Thyroid gland (tissue), 4 donors: ENCODE measurements at regions not wholly inside any gene's neighbourhood (a gene's known extent, or its start where the extent isn't known, plus 50 kb on each side); places are given as distances from the start of the nearest gene placed in this dataset.

Experiments used
- DNase-seq, 2 donors: peaks; one replicate each; pipeline ENCODE4 v3.0.0-alpha.2; 2019
- H3K27ac ChIP-seq, 3 donors: fragments of 200-600 bp; sonication (generic); 1 replicate in 2 of 3; 2 replicates in 1 of 3; pipeline ENCODE4 v1.5.1; 2016 to 2019; ENCODE audit warnings: mild to moderate bottlenecking in 1 of 3, moderate library complexity in 1 of 3
- H3K27me3 ChIP-seq: fragments of 200-600 bp; sonication (generic); one replicate; pipeline ENCODE4 v1.5.1; 2019
- H3K36me3 ChIP-seq, 2 donors: fragments of 200-600 bp; sonication (generic); one replicate each; pipeline ENCODE4 v1.5.1; 2016 to 2019
- H3K4me1 ChIP-seq, 2 donors: fragments of 200-600 bp; sonication (generic); one replicate each; pipeline ENCODE4 v1.5.1; 2017 to 2019
- H3K4me3 ChIP-seq, 3 donors: fragments of 200-600 bp; sonication (generic); replicated peaks in 1 of 3; 1 replicate in 2 of 3; 2 replicates in 1 of 3; pipeline ENCODE4 v1.5.1; 2016; ENCODE audit warnings: mild to moderate bottlenecking in 1 of 3
- H3K9me3 ChIP-seq: fragments of 200-600 bp; sonication (generic); one replicate; pipeline ENCODE4 v1.5.1; 2017
- POLR2A ChIP-seq, 2 donors: fragments of 450-650 bp; IDR thresholded peaks; one replicate each; pipeline ENCODE4 v1.6.1; 2017; ENCODE audit warnings: antibody characterized with exemption in 2 of 2, mild to moderate bottlenecking in 2 of 2, moderate library complexity in 1 of 2
- WGBS, 2 donors: methylation state at CpG; one replicate each; pipeline ENCODE4 v1.1.5; 2017; 5-methylcytosine and 5-hydroxymethylcytosine counted together
- intact Hi-C: fragments of 100-400 bp; cut with DNase I; formaldehyde crosslinking; loops from one replicate; pipeline ENCODE4 v1.15.1; 2023
- TF ChIP-seq, protein P1 (sequence below), 6 experiments: fragments of 200-600 bp in 3 of 6; fragments of 450-650 bp in 3 of 6; sonication (generic) in 3 of 6; IDR thresholded peaks; one replicate each; pipeline ENCODE4 v1.5.1; 2016 to 2019; ENCODE audit warnings: antibody characterized with exemption in 6 of 6, mild to moderate bottlenecking in 2 of 6, inconsistent platforms in 1 of 6, moderate library complexity in 1 of 6

DNA sequence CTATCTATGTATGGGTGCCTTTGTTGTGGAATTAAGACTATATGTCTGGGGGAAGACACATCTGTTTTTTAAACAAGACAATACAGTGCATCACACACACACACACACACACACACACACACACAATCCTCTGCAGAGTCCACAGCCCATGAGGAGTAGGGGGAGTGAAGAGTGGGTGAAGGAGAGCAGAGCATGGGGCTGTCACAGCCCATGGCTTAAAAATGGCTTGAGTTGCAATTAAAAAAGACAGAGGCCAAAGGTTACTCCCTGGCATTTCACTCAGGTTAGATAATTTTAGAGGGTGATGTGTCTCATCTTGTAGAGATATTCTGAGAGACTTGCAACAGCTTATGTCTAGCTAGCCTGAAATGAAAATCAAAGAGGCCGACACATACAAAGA lies 176.5 kb upstream of the PLXNA2 start:
- Histone ChIP-seq H3K27ac (no peak overlapping the region), H3K4me1 (peaks cover 0 to 6% of the 10 kb centered on the region in 2 donors), H3K9me3 (no peaks in the 10 kb centered on the region), H3K27me3 (no peaks in the 10 kb centered on the region), H3K36me3 (no peaks in the 10 kb centered on the region), H3K4me3 (no peak overlapping the region)
- intact Hi-C loops: no loop called here
- DNase-seq: no peak
- WGBS, 2 donors: 94 to 100% methylated on average over 1 of the region's 1 CpG
- TF ChIP-seq, protein P1, sequence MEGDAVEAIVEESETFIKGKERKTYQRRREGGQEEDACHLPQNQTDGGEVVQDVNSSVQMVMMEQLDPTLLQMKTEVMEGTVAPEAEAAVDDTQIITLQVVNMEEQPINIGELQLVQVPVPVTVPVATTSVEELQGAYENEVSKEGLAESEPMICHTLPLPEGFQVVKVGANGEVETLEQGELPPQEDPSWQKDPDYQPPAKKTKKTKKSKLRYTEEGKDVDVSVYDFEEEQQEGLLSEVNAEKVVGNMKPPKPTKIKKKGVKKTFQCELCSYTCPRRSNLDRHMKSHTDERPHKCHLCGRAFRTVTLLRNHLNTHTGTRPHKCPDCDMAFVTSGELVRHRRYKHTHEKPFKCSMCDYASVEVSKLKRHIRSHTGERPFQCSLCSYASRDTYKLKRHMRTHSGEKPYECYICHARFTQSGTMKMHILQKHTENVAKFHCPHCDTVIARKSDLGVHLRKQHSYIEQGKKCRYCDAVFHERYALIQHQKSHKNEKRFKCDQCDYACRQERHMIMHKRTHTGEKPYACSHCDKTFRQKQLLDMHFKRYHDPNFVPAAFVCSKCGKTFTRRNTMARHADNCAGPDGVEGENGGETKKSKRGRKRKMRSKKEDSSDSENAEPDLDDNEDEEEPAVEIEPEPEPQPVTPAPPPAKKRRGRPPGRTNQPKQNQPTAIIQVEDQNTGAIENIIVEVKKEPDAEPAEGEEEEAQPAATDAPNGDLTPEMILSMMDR (IDR thresholded peaks at IDR 0.05): no peak
- no peak for TF ChIP-seq POLR2A (IDR thresholded peaks at IDR 0.05)

DNA sequence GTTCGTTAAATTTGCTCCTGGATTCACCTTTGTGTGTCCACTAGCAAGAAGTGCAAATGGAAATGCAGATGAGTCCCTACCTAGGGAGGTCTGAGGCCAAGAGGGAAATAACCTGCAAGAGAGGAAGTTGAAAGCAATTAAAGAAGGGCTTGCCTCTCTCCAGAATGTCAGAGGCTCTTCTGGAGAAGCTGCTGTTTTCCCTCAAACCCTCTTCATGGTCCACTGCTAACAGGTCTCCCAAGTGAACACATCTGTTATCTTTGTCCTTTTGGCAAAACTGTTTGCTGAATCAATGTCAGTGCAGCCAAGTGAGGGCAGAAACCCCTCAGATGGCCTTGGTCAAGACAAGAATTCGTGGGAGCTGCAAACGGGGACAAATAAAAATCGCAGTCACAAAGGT lies 177.3 kb upstream of the PLXNA2 start:
- Histone ChIP-seq H3K27ac (no peak overlapping the region), H3K9me3 (no peaks in the 10 kb centered on the region), H3K36me3 (no peaks in the 10 kb centered on the region), H3K4me1 (peaks cover 0 to 6% of the 10 kb centered on the region in 2 donors), H3K4me3 (no peak overlapping the region), H3K27me3 (no peaks in the 10 kb centered on the region)
- intact Hi-C loops: no loop called here
- no peak for DNase-seq
- WGBS, 2 donors: 34 to 38% methylated on average over 4 of the region's 4 CpGs
- TF ChIP-seq POLR2A (IDR thresholded peaks at IDR 0.05): no peak
- TF ChIP-seq, protein P1 (IDR thresholded peaks at IDR 0.05): no peak

DNA sequence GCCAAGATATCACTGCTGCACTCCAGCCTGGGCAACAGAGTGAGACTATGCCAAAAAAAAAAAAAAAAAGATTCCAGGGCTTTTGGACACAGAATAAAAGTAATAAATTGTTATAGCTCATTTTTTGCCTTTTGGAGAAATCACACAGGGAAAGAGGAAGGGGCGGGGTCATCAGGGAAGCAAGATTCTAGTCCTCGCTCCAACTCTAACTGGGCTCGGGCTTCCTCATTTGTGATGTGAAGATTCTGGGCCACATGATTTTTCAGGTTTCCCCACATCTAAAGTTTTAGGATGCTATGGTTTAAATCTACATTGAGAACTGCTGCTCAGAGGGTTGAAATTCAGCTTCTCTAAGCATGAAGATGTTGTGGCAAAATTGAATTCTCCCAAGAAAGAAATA lies 179.3 kb upstream of the PLXNA2 start:
- H3K4me3 ChIP-seq: no peak overlapping the region
- H3K4me1 ChIP-seq: peaks cover 0 to 6% of the 10 kb centered on the region in 2 donors
- TF ChIP-seq, protein P1 (IDR thresholded peaks at IDR 0.05): no peak
- TF ChIP-seq POLR2A (IDR thresholded peaks at IDR 0.05): no peak
- no peaks in the 10 kb centered on the region for H3K27me3 ChIP-seq
- DNase-seq: no peak
- H3K27ac ChIP-seq: no peak overlapping the region
- intact Hi-C loops: no loop called here
- no peaks in the 10 kb centered on the region for H3K36me3 ChIP-seq
- 88 to 89% methylated on average over 3 of the region's 3 CpGs for WGBS, 2 donors
- H3K9me3 ChIP-seq: no peaks in the 10 kb centered on the region

DNA sequence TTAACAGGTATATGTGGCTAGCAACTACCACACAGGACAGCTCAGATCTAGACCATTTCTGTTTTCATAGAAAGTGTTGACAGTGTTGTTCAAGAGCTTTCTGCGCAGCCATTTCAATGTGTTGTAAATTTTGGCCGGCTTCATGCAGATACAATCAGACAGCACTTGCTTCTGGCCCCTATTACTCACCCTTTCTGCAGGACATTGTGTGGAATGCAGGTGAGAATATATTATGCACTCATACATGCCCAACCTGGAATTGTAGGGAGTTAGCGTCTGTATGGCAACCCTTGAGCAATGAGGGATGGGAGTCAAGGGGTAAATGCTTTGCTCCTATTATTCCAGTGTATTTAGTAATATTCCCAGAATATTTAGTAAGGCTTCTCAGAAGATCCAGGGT lies 180.9 kb upstream of the PLXNA2 start:
- Histone ChIP-seq H3K4me1 (peaks cover 0 to 6% of the 10 kb centered on the region in 2 donors), H3K9me3 (no peaks in the 10 kb centered on the region), H3K36me3 (no peaks in the 10 kb centered on the region), H3K27me3 (no peaks in the 10 kb centered on the region), H3K27ac (no peak overlapping the region), H3K4me3 (no peak overlapping the region)
- intact Hi-C loops: no loop called here
- 92 to 96% methylated on average over 3 of the region's 3 CpGs for WGBS, 2 donors
- no peak for DNase-seq
- no peak for TF ChIP-seq POLR2A (IDR thresholded peaks at IDR 0.05)
- TF ChIP-seq, protein P1 (IDR thresholded peaks at IDR 0.05): no peak

DNA sequence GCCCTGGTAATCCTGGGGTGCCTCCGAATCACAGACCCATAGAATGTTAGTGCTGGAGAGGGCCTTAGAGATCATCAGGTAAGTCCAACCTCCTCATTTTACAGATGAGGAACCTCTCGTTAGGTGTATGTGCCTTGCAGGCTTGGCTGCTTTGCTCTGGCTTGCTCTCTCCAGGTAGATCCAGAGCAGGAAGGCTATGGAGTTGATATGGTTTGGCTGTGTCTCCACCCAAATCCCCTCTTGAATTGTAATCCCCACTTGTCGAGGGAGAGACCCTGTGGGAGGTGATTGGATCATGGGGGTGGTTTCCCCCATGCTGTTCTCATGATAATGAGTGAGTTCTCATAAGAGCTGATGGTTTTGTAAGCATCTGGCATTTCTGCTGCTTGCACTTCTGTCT lies 186.0 kb upstream of the PLXNA2 start:
- Histone ChIP-seq H3K4me1 (peaks cover 0 to 9% of the 10 kb centered on the region in 2 donors), H3K4me3 (no peak overlapping the region), H3K27me3 (no peaks in the 10 kb centered on the region), H3K9me3 (no peaks in the 10 kb centered on the region), H3K27ac (no peak overlapping the region), H3K36me3 (no peaks in the 10 kb centered on the region)
- WGBS, 2 donors: 73 to 79% methylated on average over 3 of the region's 3 CpGs
- TF ChIP-seq, protein P1 (IDR thresholded peaks at IDR 0.05): no peak
- TF ChIP-seq POLR2A (IDR thresholded peaks at IDR 0.05): no peak
- DNase-seq: no peak
- intact Hi-C loops: no loop called here
